ENCODE measurements at regions not wholly inside any gene's neighbourhood (a gene's known extent, or its start where the extent isn't known, plus 50 kb on each side); places are given as distances from the start of the nearest gene placed in this dataset.

GRCh38 chr2:163247847-163248220 is 409.3 kb upstream of the KCNH7 start:
- TF ChIP-seq POLR2A (IDR thresholded peaks at IDR 0.05) = no peak
- no peak for TF ChIP-seq CTCF (IDR thresholded peaks at IDR 0.05)
